Heart left ventricle (tissue), 16 donors: ENCODE measurements at regions not wholly inside any gene's neighbourhood (a gene's known extent, or its start where the extent isn't known, plus 50 kb on each side); places are given as distances from the start of the nearest gene placed in this dataset.
A peak's percentile ranks its signal among the peaks of the same experiment; 100 is the strongest.

ENCODE experiments used
- ATAC-seq, 4 donors: fragments of 200-7000 bp; cut with Tn5 transposase; one replicate each; pipeline ENCODE4 v1.9.1; 2020 to 2022; ENCODE audit warnings: moderate library complexity in 4 of 4, mild to moderate bottlenecking in 3 of 4, moderate number of reproducible peaks in 1 of 4
- DNase-seq, 5 donors: peaks; one replicate each; pipeline ENCODE4 v3.0.0-alpha.2; 2020
- H3K27ac ChIP-seq, 12 donors: fragments of 200-600 bp; sonication (generic) in 4 of 12; one replicate each; pipeline versions ENCODE4 v1.5.0 to v1.8.0; 2016 to 2022; ENCODE audit warnings: mild to moderate bottlenecking in 2 of 12
- H3K27me3 ChIP-seq, 9 donors: fragments of 200-600 bp; sonication (generic) in 2 of 9; one replicate each; pipeline versions ENCODE4 v1.5.1 to v1.8.0; 2016 to 2022; ENCODE audit warnings: mild to moderate bottlenecking in 3 of 9
- H3K36me3 ChIP-seq, 9 donors: fragments of 200-600 bp; sonication (generic) in 2 of 9; one replicate each; pipeline versions ENCODE4 v1.5.0 to v1.8.0; 2018 to 2022; ENCODE audit warnings: mild to moderate bottlenecking in 2 of 9
- H3K4me1 ChIP-seq, 12 donors: fragments of 200-600 bp; sonication (generic) in 4 of 12; one replicate each; pipeline versions ENCODE4 v1.5.0 to v1.8.0; 2016 to 2022; ENCODE audit warnings: mild to moderate bottlenecking in 3 of 12
- H3K4me3 ChIP-seq, 12 donors: fragments of 200-600 bp; sonication (generic) in 4 of 12; one replicate each; pipeline versions ENCODE4 v1.5.0 to v1.8.0; 2017 to 2022; ENCODE audit warnings: mild to moderate bottlenecking in 9 of 12, moderate library complexity in 4 of 12
- H3K9me3 ChIP-seq, 12 donors: fragments of 200-600 bp; sonication (generic) in 4 of 12; one replicate each; pipeline versions ENCODE4 v1.5.0 to v1.8.0; 2016 to 2022; ENCODE audit warnings: mild to moderate bottlenecking in 1 of 12
- CTCF ChIP-seq, 12 donors: fragments of 200-600 bp; sonication (generic) in 4 of 12; IDR thresholded peaks; one replicate each; pipeline versions ENCODE4 v1.5.0 to v1.8.0; 2018 to 2022; ENCODE audit warnings: antibody characterized with exemption in 12 of 12, mild to moderate bottlenecking in 5 of 12
- POLR2A ChIP-seq, 2 donors: fragments of 450-650 bp; IDR thresholded peaks; one replicate each; pipeline ENCODE4 v1.6.1; 2017; ENCODE audit warnings: antibody characterized with exemption in 2 of 2, mild to moderate bottlenecking in 2 of 2, moderate library complexity in 2 of 2
- WGBS, 4 donors: extraction: QIAGEN DNeasy Blood & Tissue Kit in 2 of 4; methylation state at CpG; one replicate each; pipeline versions ENCODE4 v1.1.5 to v1.1.7; 2013 to 2018; 5-methylcytosine and 5-hydroxymethylcytosine counted together
- intact Hi-C, 10 donors: fragments of 100-400 bp; cut with DNase I; formaldehyde crosslinking; loops; one replicate each; pipeline versions ENCODE4 v1.11.1 to v1.14.2; 2022
- donor health status: ischemic (EF 13 %, LVEDD 7.1; RV severe dilation, severe dysfunction).
- donor health status: healthy with polysubstance abuse.
- donor health status: DM: no; HTN: yes; CAD: no.
- donor health status: DM: no; HTN: no; CAD: no.
- donor health status: ischemic (EF 25% LVEDD 6.9; RV normal size, moderate dysfunction).
- donor health status: ischemic (EF 25% LVEDD 5.7; RV mildly dilated, moderate dysfunction).
- donor health status: healthy.
- donor health status: DM: yes; HTN: yes; CAD: no.
- donor health status: ischemic (EF 35%, LVEDD 5.7; RV mildly dilated, moderate dysfunction).
- donor health status: nonischemic (EF 11% LVEDD 7.7; RV severe dilation, severe dysfunction).
- donor health status: DM: yes; HTN: yes; CAD: no.
- donor health status: PGD.
- donor health status: ischemic (EF 29% LVEDD 5.4; RV normal size, mild dysfunction).
- donor health status: nonischemic (EF 23%, LVEDD 6.1; RV moderate dilation, normal function).

- Histone ChIP-seq H3K4me1 (no peaks in the 10 kb centered on the region), H3K27ac (no peak overlapping the region), H3K4me3 (no peak overlapping the region), H3K9me3 (peaks cover 0 to 31% (median 3%) of the 10 kb centered on the region in 12 donors), H3K27me3 (no peaks in the 10 kb centered on the region), H3K36me3 (no peaks in the 10 kb centered on the region)
- DNase-seq, result no peak
- 69 to 84% (median 73%) methylated on average over 4 of the region's 4 CpGs for WGBS, 4 donors
- intact Hi-C loops, result no loop called here
- ATAC-seq, result peak in 1 of 4 donors; percentile 42
- TF ChIP-seq POLR2A (IDR thresholded peaks at IDR 0.05), result no peak
- no peak for TF ChIP-seq CTCF (IDR thresholded peaks at IDR 0.05)
These were observed 1057.2 kb downstream of the NAALADL2 start for GRCh38 chr3:175916191-175916934.

- no peaks in the 10 kb centered on the region for H3K4me1 ChIP-seq
- H3K27ac ChIP-seq, result no peak overlapping the region
- no peak for ATAC-seq
- no peaks in the 10 kb centered on the region for H3K36me3 ChIP-seq
- peaks cover 0 to 24% (median 4%) of the 10 kb centered on the region in 12 donors for H3K9me3 ChIP-seq
- intact Hi-C loops, result no loop called here
- H3K4me3 ChIP-seq, result no peak overlapping the region
- no peaks in the 10 kb centered on the region for H3K27me3 ChIP-seq
- no peak for TF ChIP-seq POLR2A (IDR thresholded peaks at IDR 0.05)
- no peak for TF ChIP-seq CTCF (IDR thresholded peaks at IDR 0.05)
- no peak for DNase-seq
These were observed 1055.7 kb downstream of the NAALADL2 start for GRCh38 chr3:175914785-175915184.

GRCh38 chr3:175913286-175913685 lies 1054.2 kb downstream of the NAALADL2 start:
- Histone ChIP-seq H3K9me3 (peaks cover 0 to 10% (median 0%) of the 10 kb centered on the region in 12 donors), H3K27me3 (no peaks in the 10 kb centered on the region), H3K4me3 (no peak overlapping the region), H3K27ac (no peak overlapping the region), H3K4me1 (no peaks in the 10 kb centered on the region), H3K36me3 (no peaks in the 10 kb centered on the region)
- DNase-seq (no peak), ATAC-seq (no peak)
- TF ChIP-seq POLR2A (IDR thresholded peaks at IDR 0.05), result no peak
- no peak for TF ChIP-seq CTCF (IDR thresholded peaks at IDR 0.05)
- WGBS, 4 donors, result 51 to 55% (median 52%) methylated on average over 3 of the region's 3 CpGs
- intact Hi-C loops, result no loop called here

GRCh38 chr3:175911937-175912336 lies 1052.8 kb downstream of the NAALADL2 start:
- Histone ChIP-seq H3K27me3 (no peaks in the 10 kb centered on the region), H3K36me3 (no peaks in the 10 kb centered on the region), H3K27ac (no peak overlapping the region), H3K4me3 (no peak overlapping the region), H3K4me1 (no peaks in the 10 kb centered on the region), H3K9me3 (peaks cover 0 to 22% (median 0%) of the 10 kb centered on the region in 12 donors)
- ATAC-seq (no peak), DNase-seq (no peak)
- intact Hi-C loops, result no loop called here
- 73 to 82% (median 79%) methylated on average over 1 of the region's 1 CpG for WGBS, 4 donors
- no peak for TF ChIP-seq CTCF (IDR thresholded peaks at IDR 0.05)
- TF ChIP-seq POLR2A (IDR thresholded peaks at IDR 0.05), result no peak
